GM10266 (cell line): ENCODE measurements at regions not wholly inside any gene's neighbourhood (a gene's known extent, or its start where the extent isn't known, plus 50 kb on each side); places are given as distances from the start of the nearest gene placed in this dataset.

Source experiments
- DNase-seq: peaks from one replicate; pipeline ENCODE4 v3.0.0; 2012; ENCODE audit errors: extremely low spot score
- TF ChIP-seq, protein P1 (sequence below): IDR thresholded peaks from 2 replicates; pipeline ENCODE4 v1.5.1; 2012; ENCODE audit warnings: mild to moderate bottlenecking, low read depth; ENCODE audit not compliant: control insufficient read depth, insufficient read depth; ENCODE audit errors: missing control alignments

DNA sequence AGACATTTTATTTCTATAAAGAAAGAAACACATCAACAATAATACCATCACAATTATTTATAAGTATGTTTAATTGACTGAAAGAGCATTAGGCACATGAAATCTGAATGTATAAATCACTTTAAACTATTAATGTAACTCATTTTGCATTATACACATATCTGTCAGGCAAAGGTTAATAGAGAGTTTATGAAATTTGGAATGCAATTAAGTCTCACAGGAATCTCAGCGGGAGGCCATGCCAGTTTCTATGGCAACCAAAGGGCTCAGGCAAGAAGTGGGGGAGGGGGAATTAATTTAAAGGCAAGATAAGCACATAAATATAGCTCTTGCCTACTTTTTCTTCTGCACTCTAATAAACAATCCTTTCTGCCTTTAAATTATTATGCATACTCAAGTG, 152.6 kb downstream of the SLC16A9 start:
- TF ChIP-seq, protein P1, sequence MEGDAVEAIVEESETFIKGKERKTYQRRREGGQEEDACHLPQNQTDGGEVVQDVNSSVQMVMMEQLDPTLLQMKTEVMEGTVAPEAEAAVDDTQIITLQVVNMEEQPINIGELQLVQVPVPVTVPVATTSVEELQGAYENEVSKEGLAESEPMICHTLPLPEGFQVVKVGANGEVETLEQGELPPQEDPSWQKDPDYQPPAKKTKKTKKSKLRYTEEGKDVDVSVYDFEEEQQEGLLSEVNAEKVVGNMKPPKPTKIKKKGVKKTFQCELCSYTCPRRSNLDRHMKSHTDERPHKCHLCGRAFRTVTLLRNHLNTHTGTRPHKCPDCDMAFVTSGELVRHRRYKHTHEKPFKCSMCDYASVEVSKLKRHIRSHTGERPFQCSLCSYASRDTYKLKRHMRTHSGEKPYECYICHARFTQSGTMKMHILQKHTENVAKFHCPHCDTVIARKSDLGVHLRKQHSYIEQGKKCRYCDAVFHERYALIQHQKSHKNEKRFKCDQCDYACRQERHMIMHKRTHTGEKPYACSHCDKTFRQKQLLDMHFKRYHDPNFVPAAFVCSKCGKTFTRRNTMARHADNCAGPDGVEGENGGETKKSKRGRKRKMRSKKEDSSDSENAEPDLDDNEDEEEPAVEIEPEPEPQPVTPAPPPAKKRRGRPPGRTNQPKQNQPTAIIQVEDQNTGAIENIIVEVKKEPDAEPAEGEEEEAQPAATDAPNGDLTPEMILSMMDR, result no peak
- no peak for DNase-seq

DNA sequence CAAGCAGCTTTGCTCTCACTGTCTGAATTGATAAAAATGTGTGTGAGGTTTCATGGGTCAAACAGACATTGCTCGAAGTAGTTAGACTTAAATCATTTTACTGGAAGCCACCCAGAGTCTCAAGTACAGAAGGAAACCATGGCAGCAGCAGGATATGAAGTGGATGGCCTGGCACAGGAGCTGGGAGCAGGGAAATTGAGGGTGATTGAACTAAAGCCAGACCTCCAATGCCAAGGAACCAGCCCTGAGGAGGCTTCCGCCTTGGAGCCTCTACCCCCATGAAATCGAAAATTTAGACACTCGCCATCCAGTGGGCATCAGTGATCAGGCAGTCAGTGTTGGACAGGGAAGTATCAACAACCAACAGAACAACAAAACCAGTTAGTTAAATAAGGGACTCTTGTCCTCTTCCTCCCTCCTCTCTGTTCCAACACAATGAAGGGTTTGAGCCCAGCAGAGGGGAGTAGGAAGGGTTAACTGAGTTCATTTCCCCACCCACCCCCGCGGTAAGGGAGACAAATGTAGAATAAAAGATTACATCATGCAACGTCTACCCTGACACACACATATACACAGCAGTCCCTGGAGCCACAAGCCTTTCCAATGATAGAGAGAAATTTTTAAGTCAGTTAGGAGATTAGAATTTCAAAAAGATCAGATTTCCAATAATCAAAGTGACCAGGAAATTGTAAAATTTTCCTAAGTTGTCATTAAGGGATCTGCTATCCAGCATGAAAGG, 156.3 kb downstream of the SLC16A9 start:
- DNase-seq, result no peak
- TF ChIP-seq, protein P1, result no peak

DNA sequence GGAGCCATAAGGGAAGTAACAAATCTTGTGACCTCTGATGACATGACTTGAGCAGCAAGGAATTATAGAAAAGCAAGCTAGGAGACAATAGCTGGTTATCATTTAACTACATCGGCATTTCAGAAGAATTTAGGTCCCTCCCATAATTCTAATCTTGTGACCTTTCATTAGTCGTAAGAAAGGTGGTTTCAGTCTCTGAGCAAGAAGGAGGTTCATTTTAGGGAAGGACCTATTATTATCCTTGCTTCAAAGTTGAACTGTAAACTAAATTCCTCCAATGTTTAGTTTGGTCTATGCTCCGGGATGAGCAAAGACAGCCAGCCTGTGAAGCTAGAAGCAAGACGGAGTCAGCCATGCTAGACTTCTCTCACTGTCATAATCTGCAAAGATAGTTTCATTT, 159.6 kb downstream of the SLC16A9 start:
- DNase-seq, result no peak
- TF ChIP-seq, protein P1, result no peak

DNA sequence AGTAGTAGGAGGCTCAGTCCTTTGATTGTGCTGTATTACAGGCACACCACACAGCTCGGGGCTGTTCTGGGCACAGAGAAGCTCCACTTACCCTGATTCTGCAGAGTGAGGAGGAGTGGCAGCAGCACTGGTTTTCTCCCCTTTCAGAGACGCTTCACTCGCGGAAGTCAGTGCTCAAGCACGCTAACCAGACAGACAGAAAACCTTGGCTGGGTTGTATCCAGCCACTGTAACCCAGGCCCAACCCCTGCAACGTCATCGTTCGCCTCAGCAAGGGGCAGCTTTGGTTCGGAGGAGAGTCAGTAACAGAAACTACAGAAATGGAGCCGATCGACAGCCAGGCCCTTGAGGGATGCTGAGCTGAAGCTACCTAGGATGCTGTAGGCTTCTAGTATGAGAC, 171.0 kb downstream of the SLC16A9 start:
- DNase-seq, result no peak
- TF ChIP-seq, protein P1, result no peak

DNA sequence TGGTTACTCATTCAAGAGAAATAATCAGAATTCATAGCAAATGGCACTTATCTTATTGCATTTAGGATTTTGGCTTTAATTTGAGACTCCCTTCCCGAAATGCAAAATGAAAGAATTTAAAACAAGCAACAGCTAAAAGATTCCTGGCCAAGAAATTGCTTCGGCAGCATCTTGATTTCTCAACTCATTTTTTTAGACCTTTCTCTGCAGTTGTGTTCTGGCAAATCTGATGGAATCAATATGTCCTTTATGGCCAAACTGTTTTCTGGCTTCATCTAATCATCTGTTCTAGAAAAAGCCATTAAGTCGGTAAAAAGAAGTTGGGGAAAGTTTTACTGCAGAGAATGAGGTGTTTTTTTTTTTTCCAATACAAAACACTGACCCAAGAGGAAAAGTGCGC, 172.1 kb downstream of the SLC16A9 start:
- DNase-seq, result no peak
- TF ChIP-seq, protein P1, result no peak

DNA sequence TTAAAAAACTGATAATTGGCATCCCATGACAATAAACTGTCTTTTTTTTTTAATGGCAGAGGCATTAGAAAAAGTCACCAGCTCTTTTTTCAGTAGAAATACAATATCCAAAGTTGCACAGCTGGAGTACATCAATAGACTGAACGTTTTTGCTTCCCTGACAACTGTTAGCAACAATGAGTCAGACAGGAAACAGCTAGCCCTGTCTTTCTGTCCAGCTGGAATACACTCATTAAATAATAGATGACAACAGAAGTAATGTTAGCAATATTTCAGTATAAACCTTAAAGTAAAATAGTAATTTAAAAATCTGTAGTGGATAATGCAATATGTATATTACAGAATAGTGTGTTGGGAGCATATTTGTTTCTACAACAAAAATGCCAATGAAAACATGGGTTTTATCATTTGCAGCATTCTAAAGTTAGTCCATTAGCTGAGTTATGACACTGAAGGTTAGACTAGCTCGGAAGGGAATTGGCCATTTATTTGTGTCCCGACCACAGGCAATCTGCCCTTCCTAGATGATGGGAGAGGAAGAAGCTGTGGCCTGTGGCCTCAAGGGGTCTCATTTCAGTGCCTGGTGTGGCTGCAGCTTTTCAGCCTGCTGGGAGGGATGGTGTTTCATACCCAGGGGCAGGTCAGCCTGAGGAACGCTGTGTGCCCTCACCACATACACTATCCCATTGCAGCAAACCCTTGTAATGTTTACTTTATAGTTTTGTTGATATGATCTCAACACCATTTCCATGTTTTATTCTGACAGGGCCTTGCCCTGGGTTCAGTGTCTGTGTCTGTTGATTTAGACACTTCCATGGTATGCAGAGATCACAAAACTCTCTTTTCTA, 173.3 kb downstream of the SLC16A9 start:
- TF ChIP-seq, protein P1, result no peak
- DNase-seq, result no peak

DNA sequence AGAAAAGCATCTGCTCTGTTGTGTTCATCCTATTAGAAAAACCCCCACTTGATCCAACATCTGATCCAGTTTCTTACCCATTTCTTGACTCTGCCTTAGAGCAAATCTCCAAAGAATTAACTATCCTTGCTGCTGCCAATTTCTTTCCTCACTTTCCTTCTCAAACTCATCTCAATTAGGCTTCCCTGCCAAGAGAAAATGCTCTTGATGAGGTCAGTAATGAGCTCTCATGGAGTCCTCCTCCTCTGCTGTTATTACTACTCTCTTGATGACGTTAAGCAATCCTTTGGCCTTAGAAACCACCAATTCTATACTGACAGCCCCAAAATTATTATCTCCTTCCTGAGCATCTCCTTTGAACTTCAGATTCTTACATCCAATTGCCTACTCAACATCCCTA, 162.0 kb upstream of the FAM13C start:
- TF ChIP-seq, protein P1, result no peak
- DNase-seq, result no peak
